GM23338 (cell line): ENCODE measurements at regions not wholly inside any gene's neighbourhood (a gene's known extent, or its start where the extent isn't known, plus 50 kb on each side); places are given as distances from the start of the nearest gene placed in this dataset.

ENCODE experiments used
- ATAC-seq: fragments of 200-7000 bp; cut with Tn5 transposase; 3 replicates; pipeline ENCODE4 v1.9.1; 2020
- DNase-seq: peaks from one replicate; pipeline ENCODE4 v3.0.0-alpha.2; 2015; ENCODE audit warnings: low spot score
- H2AFZ ChIP-seq: fragments of 200-600 bp; sonication (generic); 2 replicates; pipeline ENCODE4 v1.8.0; 2016; ENCODE audit warnings: antibody characterized with exemption, mild to moderate bottlenecking, moderate library complexity
- H3F3A ChIP-seq: fragments of 200-600 bp; sonication (generic); replicated peaks from 2 replicates; pipeline ENCODE4 v1.8.0; 2017; ENCODE audit warnings: antibody characterized with exemption, mixed run types, low read depth
- H3K27ac ChIP-seq: fragments of 200-600 bp; sonication (generic); 2 replicates; pipeline ENCODE4 v1.6.1; 2016; ENCODE audit warnings: low read depth
- H3K27me3 ChIP-seq: fragments of 200-600 bp; sonication (generic); 2 replicates; pipeline ENCODE4 v1.8.0; 2016; ENCODE audit warnings: mild to moderate bottlenecking, mixed run types, moderate library complexity; ENCODE audit not compliant: insufficient read depth
- H3K36me3 ChIP-seq: fragments of 200-600 bp; sonication (generic); 2 replicates; pipeline ENCODE4 v1.8.0; 2016; ENCODE audit warnings: mild to moderate bottlenecking; ENCODE audit not compliant: insufficient read depth
- H3K4me1 ChIP-seq: fragments of 200-600 bp; sonication (generic); 2 replicates; pipeline ENCODE4 v1.8.0; 2016; ENCODE audit warnings: mild to moderate bottlenecking, moderate library complexity; ENCODE audit not compliant: insufficient read depth
- H3K4me2 ChIP-seq: fragments of 200-600 bp; sonication (generic); 2 replicates; pipeline ENCODE4 v1.7.1; 2017; ENCODE audit warnings: mixed run types
- H3K4me3 ChIP-seq: fragments of 200-600 bp; sonication (generic); 2 replicates; pipeline ENCODE4 v1.6.1; 2016; ENCODE audit warnings: mixed run types
- H3K79me2 ChIP-seq: fragments of 200-600 bp; sonication (generic); replicated peaks from 2 replicates; pipeline ENCODE4 v1.8.0; 2017; ENCODE audit warnings: mild to moderate bottlenecking; ENCODE audit not compliant: insufficient read depth
- H3K9me2 ChIP-seq: fragments of 200-600 bp; sonication (generic); 2 replicates; pipeline ENCODE4 v1.8.0; 2017; ENCODE audit not compliant: insufficient read depth
- H4K20me1 ChIP-seq: fragments of 200-600 bp; sonication (generic); replicated peaks from 2 replicates; pipeline ENCODE4 v1.8.0; 2017; ENCODE audit warnings: mild to moderate bottlenecking; ENCODE audit not compliant: insufficient read depth
- H3K27ac Mint-ChIP-seq: 2 replicates; pipeline ENCODE4 v1.8.0; 2020; ENCODE audit warnings: inconsistent platforms, mild to moderate bottlenecking, moderate library complexity, mixed read lengths
- H3K27me3 Mint-ChIP-seq: 3 replicates; pipeline ENCODE4 v1.8.0; 2022; ENCODE audit warnings: low read depth, mild to moderate bottlenecking, moderate library complexity, mixed read lengths, inconsistent platforms; ENCODE audit not compliant: insufficient read depth, poor library complexity
- H3K36me3 Mint-ChIP-seq: 3 replicates; pipeline ENCODE4 v1.8.0; 2021; ENCODE audit warnings: low read depth, mild to moderate bottlenecking, inconsistent platforms, moderate library complexity, mixed read lengths
- H3K4me1 Mint-ChIP-seq: 3 replicates; pipeline ENCODE4 v1.8.0; 2020; ENCODE audit warnings: mild to moderate bottlenecking, inconsistent platforms, mixed read lengths
- H3K4me3 Mint-ChIP-seq: 3 replicates; pipeline ENCODE4 v1.8.0; 2021; ENCODE audit warnings: moderate library complexity, mild to moderate bottlenecking, inconsistent platforms, mixed read lengths
- H3K9me3 Mint-ChIP-seq: 3 replicates; pipeline ENCODE4 v1.8.0; 2020; ENCODE audit warnings: moderate library complexity, mild to moderate bottlenecking, inconsistent platforms, mixed read lengths
- CREB1 ChIP-seq: fragments of 250-450 bp; sonication (Bioruptor Pico); IDR thresholded peaks from 2 replicates; pipeline ENCODE4 v1.5.0; 2020; ENCODE audit warnings: low read depth, mild to moderate bottlenecking, moderate library complexity
- EZH2 ChIP-seq: fragments of 200-600 bp; sonication (generic); IDR thresholded peaks from one replicate; pipeline ENCODE4 v1.8.0; 2017; ENCODE audit warnings: antibody characterized with exemption, mild to moderate bottlenecking, low read depth; ENCODE audit not compliant: unreplicated experiment
- EZH2phosphoT487 ChIP-seq: fragments of 200-600 bp; sonication (generic); IDR thresholded peaks from one replicate; pipeline ENCODE4 v1.8.1; 2018; ENCODE audit warnings: antibody characterized with exemption; ENCODE audit not compliant: unreplicated experiment
- JUNB ChIP-seq: IDR thresholded peaks from one replicate; pipeline ENCODE4 v1.6.1; 2016; ENCODE audit warnings: antibody characterized with exemption; ENCODE audit not compliant: unreplicated experiment
- NANOG ChIP-seq: IDR thresholded peaks from 2 replicates; pipeline ENCODE4 v1.6.1; 2016; ENCODE audit warnings: antibody characterized with exemption, borderline replicate concordance
- POLR2AphosphoS5 ChIP-seq: IDR thresholded peaks from 2 replicates; pipeline ENCODE4 v1.6.1; 2016; ENCODE audit warnings: antibody characterized with exemption, low read depth
- STAT1 ChIP-seq: IDR thresholded peaks from one replicate; pipeline ENCODE4 v1.6.1; 2016; ENCODE audit warnings: antibody characterized with exemption; ENCODE audit not compliant: unreplicated experiment
- ZNF114 ChIP-seq: fragments of 250-450 bp; sonication (Bioruptor Pico); IDR thresholded peaks from 2 replicates; pipeline ENCODE4 v1.5.0; 2020; ENCODE audit warnings: mild to moderate bottlenecking, moderate library complexity
- ZNF331 ChIP-seq: fragments of 250-450 bp; sonication (Bioruptor Pico); IDR thresholded peaks from 2 replicates; pipeline ENCODE4 v1.5.0; 2020; ENCODE audit warnings: low read depth, mild to moderate bottlenecking, moderate library complexity
- TF ChIP-seq, protein P1 (sequence below): IDR thresholded peaks from 2 replicates; pipeline ENCODE4 v1.6.1; 2016; ENCODE audit warnings: antibody characterized with exemption
- TF ChIP-seq, protein P2 (sequence below), 2 experiments: fragments of 200-600 bp in 1 of 2; sonication (generic) in 1 of 2; conservative IDR thresholded peaks; 2 replicates each; pipeline versions ENCODE4 v1.5.1 to v1.6.1; 2016 to 2017; ENCODE audit warnings: antibody characterized with exemption in 2 of 2, low read depth in 2 of 2, mild to moderate bottlenecking in 2 of 2, moderate library complexity in 1 of 2
- TF ChIP-seq, protein P3 (sequence below): fragments of 250-450 bp; sonication (Bioruptor Pico); IDR thresholded peaks from 2 replicates; pipeline ENCODE4 v1.5.0; 2020; ENCODE audit warnings: mild to moderate bottlenecking, moderate library complexity
- TF ChIP-seq, protein P4 (sequence below): IDR thresholded peaks from one replicate; pipeline ENCODE4 v1.6.1; 2018; ENCODE audit warnings: antibody characterized with exemption; ENCODE audit not compliant: unreplicated experiment

DNA sequence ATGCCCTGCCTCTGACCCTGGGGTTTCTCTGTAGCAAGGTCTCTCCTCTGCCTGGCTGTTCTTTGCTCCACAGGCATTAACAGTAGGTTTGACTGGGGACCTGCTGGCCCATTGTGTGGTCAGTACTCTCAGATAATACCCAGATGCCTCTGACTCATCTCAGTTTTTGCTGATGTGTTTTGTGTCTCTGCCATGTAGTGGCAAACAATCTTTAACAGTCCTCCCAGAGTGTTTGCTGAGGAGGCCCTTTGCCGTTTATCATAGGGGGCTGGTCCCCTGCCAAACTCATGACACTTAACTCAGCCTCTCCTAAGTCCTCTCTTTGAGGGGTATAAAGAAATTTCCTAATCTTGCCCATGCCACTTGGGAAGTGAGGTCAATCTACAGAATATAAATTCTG, 793.7 kb upstream of the FANCL start:
- ATAC-seq (no peak), DNase-seq (no peak)
- no peaks in the 10 kb centered on the region for H3K4me1 Mint-ChIP-seq
- no peak overlapping the region for H3K27ac Mint-ChIP-seq
- H3F3A ChIP-seq, result no peaks in the 10 kb centered on the region
- TF ChIP-seq CREB1 (CRISPR knock-in tag), result no peak
- no peak for TF ChIP-seq POLR2AphosphoS5
- no peak for TF ChIP-seq JUNB
- TF ChIP-seq, protein P1, sequence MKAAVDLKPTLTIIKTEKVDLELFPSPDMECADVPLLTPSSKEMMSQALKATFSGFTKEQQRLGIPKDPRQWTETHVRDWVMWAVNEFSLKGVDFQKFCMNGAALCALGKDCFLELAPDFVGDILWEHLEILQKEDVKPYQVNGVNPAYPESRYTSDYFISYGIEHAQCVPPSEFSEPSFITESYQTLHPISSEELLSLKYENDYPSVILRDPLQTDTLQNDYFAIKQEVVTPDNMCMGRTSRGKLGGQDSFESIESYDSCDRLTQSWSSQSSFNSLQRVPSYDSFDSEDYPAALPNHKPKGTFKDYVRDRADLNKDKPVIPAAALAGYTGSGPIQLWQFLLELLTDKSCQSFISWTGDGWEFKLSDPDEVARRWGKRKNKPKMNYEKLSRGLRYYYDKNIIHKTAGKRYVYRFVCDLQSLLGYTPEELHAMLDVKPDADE, result no peak
- no peak for TF ChIP-seq NANOG
- TF ChIP-seq, protein P2, sequence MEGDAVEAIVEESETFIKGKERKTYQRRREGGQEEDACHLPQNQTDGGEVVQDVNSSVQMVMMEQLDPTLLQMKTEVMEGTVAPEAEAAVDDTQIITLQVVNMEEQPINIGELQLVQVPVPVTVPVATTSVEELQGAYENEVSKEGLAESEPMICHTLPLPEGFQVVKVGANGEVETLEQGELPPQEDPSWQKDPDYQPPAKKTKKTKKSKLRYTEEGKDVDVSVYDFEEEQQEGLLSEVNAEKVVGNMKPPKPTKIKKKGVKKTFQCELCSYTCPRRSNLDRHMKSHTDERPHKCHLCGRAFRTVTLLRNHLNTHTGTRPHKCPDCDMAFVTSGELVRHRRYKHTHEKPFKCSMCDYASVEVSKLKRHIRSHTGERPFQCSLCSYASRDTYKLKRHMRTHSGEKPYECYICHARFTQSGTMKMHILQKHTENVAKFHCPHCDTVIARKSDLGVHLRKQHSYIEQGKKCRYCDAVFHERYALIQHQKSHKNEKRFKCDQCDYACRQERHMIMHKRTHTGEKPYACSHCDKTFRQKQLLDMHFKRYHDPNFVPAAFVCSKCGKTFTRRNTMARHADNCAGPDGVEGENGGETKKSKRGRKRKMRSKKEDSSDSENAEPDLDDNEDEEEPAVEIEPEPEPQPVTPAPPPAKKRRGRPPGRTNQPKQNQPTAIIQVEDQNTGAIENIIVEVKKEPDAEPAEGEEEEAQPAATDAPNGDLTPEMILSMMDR (conservative IDR thresholded peaks at IDR 0.05; ENCODE audit: low read depth in 2 of 2), result no peak
- no peak for TF ChIP-seq ZNF331 (CRISPR knock-in tag)
- TF ChIP-seq EZH2, result no peak
- TF ChIP-seq, protein P3, sequence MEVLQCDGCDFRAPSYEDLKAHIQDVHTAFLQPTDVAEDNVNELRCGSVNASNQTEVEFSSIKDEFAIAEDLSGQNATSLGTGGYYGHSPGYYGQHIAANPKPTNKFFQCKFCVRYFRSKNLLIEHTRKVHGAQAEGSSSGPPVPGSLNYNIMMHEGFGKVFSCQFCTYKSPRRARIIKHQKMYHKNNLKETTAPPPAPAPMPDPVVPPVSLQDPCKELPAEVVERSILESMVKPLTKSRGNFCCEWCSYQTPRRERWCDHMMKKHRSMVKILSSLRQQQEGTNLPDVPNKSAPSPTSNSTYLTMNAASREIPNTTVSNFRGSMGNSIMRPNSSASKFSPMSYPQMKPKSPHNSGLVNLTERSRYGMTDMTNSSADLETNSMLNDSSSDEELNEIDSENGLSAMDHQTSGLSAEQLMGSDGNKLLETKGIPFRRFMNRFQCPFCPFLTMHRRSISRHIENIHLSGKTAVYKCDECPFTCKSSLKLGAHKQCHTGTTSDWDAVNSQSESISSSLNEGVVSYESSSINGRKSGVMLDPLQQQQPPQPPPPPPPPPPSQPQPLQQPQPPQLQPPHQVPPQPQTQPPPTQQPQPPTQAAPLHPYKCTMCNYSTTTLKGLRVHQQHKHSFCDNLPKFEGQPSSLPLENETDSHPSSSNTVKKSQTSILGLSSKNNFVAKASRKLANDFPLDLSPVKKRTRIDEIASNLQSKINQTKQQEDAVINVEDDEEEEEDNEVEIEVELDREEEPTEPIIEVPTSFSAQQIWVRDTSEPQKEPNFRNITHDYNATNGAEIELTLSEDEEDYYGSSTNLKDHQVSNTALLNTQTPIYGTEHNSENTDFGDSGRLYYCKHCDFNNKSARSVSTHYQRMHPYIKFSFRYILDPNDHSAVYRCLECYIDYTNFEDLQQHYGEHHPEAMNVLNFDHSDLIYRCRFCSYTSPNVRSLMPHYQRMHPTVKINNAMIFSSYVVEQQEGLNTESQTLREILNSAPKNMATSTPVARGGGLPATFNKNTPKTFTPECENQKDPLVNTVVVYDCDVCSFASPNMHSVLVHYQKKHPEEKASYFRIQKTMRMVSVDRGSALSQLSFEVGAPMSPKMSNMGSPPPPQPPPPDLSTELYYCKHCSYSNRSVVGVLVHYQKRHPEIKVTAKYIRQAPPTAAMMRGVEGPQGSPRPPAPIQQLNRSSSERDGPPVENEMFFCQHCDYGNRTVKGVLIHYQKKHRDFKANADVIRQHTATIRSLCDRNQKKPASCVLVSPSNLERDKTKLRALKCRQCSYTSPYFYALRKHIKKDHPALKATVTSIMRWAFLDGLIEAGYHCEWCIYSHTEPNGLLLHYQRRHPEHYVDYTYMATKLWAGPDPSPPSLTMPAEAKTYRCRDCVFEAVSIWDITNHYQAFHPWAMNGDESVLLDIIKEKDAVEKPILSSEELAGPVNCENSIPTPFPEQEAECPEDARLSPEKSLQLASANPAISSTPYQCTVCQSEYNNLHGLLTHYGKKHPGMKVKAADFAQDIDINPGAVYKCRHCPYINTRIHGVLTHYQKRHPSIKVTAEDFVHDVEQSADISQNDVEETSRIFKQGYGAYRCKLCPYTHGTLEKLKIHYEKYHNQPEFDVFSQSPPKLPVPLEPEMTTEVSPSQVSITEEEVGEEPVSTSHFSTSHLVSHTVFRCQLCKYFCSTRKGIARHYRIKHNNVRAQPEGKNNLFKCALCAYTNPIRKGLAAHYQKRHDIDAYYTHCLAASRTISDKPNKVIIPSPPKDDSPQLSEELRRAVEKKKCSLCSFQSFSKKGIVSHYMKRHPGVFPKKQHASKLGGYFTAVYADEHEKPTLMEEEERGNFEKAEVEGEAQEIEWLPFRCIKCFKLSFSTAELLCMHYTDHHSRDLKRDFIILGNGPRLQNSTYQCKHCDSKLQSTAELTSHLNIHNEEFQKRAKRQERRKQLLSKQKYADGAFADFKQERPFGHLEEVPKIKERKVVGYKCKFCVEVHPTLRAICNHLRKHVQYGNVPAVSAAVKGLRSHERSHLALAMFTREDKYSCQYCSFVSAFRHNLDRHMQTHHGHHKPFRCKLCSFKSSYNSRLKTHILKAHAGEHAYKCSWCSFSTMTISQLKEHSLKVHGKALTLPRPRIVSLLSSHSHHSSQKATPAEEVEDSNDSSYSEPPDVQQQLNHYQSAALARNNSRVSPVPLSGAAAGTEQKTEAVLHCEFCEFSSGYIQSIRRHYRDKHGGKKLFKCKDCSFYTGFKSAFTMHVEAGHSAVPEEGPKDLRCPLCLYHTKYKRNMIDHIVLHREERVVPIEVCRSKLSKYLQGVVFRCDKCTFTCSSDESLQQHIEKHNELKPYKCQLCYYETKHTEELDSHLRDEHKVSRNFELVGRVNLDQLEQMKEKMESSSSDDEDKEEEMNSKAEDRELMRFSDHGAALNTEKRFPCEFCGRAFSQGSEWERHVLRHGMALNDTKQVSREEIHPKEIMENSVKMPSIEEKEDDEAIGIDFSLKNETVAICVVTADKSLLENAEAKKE (CRISPR knock-in tag), result no peak
- no peak for TF ChIP-seq EZH2phosphoT487
- TF ChIP-seq STAT1, result no peak
- no peak for TF ChIP-seq ZNF114
- TF ChIP-seq, protein P4, sequence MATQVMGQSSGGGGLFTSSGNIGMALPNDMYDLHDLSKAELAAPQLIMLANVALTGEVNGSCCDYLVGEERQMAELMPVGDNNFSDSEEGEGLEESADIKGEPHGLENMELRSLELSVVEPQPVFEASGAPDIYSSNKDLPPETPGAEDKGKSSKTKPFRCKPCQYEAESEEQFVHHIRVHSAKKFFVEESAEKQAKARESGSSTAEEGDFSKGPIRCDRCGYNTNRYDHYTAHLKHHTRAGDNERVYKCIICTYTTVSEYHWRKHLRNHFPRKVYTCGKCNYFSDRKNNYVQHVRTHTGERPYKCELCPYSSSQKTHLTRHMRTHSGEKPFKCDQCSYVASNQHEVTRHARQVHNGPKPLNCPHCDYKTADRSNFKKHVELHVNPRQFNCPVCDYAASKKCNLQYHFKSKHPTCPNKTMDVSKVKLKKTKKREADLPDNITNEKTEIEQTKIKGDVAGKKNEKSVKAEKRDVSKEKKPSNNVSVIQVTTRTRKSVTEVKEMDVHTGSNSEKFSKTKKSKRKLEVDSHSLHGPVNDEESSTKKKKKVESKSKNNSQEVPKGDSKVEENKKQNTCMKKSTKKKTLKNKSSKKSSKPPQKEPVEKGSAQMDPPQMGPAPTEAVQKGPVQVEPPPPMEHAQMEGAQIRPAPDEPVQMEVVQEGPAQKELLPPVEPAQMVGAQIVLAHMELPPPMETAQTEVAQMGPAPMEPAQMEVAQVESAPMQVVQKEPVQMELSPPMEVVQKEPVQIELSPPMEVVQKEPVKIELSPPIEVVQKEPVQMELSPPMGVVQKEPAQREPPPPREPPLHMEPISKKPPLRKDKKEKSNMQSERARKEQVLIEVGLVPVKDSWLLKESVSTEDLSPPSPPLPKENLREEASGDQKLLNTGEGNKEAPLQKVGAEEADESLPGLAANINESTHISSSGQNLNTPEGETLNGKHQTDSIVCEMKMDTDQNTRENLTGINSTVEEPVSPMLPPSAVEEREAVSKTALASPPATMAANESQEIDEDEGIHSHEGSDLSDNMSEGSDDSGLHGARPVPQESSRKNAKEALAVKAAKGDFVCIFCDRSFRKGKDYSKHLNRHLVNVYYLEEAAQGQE, result no peak
- H3K4me3 ChIP-seq, result no peak overlapping the region
- H2AFZ ChIP-seq, result 0 out of 2 replicates have a peak overlapping the region, but pooled peaks have one; percentile 3
- H3K36me3 Mint-ChIP-seq, result no peaks in the 10 kb centered on the region
- no peaks in the 10 kb centered on the region for H4K20me1 ChIP-seq
- no peaks in the 10 kb centered on the region for H3K36me3 ChIP-seq
- no peaks in the 10 kb centered on the region for H3K4me1 ChIP-seq
- peaks cover 1% of the 10 kb centered on the region for H3K27me3 Mint-ChIP-seq
- no peaks in the 10 kb centered on the region for H3K9me3 Mint-ChIP-seq
- no peak overlapping the region for H3K27ac ChIP-seq
- no peaks in the 10 kb centered on the region for H3K27me3 ChIP-seq
- H3K79me2 ChIP-seq, result no peaks in the 10 kb centered on the region
- H3K9me2 ChIP-seq, result no peaks in the 10 kb centered on the region; the same call in 1 of the 2 replicates
- no peak overlapping the region for H3K4me2 ChIP-seq
- no peak overlapping the region for H3K4me3 Mint-ChIP-seq
